Endothelial cell of umbilical vein (primary cell): ENCODE measurements at regions not wholly inside any gene's neighbourhood (a gene's known extent, or its start where the extent isn't known, plus 50 kb on each side); places are given as distances from the start of the nearest gene placed in this dataset.

Experiments
- BruUV-seq: library from RNA; stranded (reverse); fragments of 400-500 nt; replicated peaks from 2 replicates; lab custom pipeline; 2021; lab: Mats Ljungman, UMichigan
- CTCF ChIA-PET: fragments of 300-600, 350-600 bp; sonication (Branson Sonifier 250); formaldehyde crosslinking; loops from one replicate; lab custom pipeline; 2021; ENCODE audit warnings: antibody characterized with exemption, inconsistent platforms; lab: Charles Lee
- POLR2A ChIA-PET: fragments of 300-600, 350-600 bp; sonication (Branson Sonifier 250); formaldehyde crosslinking; loops from one replicate; lab custom pipeline; 2021; ENCODE audit warnings: antibody characterized with exemption, inconsistent platforms; lab: Charles Lee
- DNase-seq: peaks from one replicate; pipeline ENCODE4 v3.0.0-alpha.2; 2011; ENCODE audit warnings: low read depth, low spot score
- FAIRE-seq: peaks from 2 replicates; lab custom pipeline; 2011; peaks lifted over from hg19 to GRCh38; lab: Jason Lieb, UNC
- H2AFZ ChIP-seq: 2 replicates; pipeline ENCODE4 v1.6.0; 2012; ENCODE audit warnings: low read depth, low read length, control low read depth, inconsistent platforms
- H3K27ac ChIP-seq: 2 replicates; pipeline ENCODE4 v1.5.1; 2011; ENCODE audit warnings: low read depth, mild to moderate bottlenecking, control low read depth, low read length, moderate library complexity; ENCODE audit not compliant: insufficient read depth
- H3K27me3 ChIP-seq, 2 experiments: 2 replicates each; pipeline versions ENCODE4 v1.6.0 to v1.6.1; 2011; ENCODE audit warnings: low read length in 2 of 2, mixed read lengths in 1 of 2; ENCODE audit not compliant: control insufficient read depth in 2 of 2, insufficient read depth in 2 of 2
- H3K36me3 ChIP-seq, 2 experiments: 2 replicates in 1 of 2; 3 replicates in 1 of 2; pipeline ENCODE4 v1.5.1; 2011; ENCODE audit warnings: low read length in 2 of 2, mild to moderate bottlenecking in 1 of 2, moderate library complexity in 1 of 2; ENCODE audit not compliant: control insufficient read depth in 2 of 2, insufficient read depth in 2 of 2; ENCODE audit errors: extremely low read depth in 1 of 2
- H3K4me1 ChIP-seq: 3 replicates; pipeline ENCODE4 v1.5.1; 2011; ENCODE audit warnings: mild to moderate bottlenecking, low read length; ENCODE audit not compliant: control insufficient read depth, insufficient read depth; ENCODE audit errors: extremely low read depth
- H3K4me2 ChIP-seq: 2 replicates; pipeline ENCODE4 v1.6.1; 2011; ENCODE audit warnings: low read length, control low read depth, mixed read lengths; ENCODE audit not compliant: insufficient read depth
- H3K4me3 ChIP-seq, 3 experiments: fragments of 200-600 bp in 1 of 3; sonication (generic), shearing (Covaris generic) in 1 of 3; replicated peaks in 1 of 3; 2 replicates each; pipeline ENCODE4 v1.5.1; 2011 to 2016; ENCODE audit warnings: control low read depth in 3 of 3, low read length in 3 of 3, mild to moderate bottlenecking in 2 of 3, inconsistent platforms in 1 of 3, low read depth in 1 of 3, moderate library complexity in 1 of 3; ENCODE audit not compliant: insufficient read depth in 1 of 3
- H3K79me2 ChIP-seq: 2 replicates; pipeline ENCODE4 v1.6.0; 2012; ENCODE audit warnings: low read length, inconsistent platforms; ENCODE audit not compliant: control insufficient read depth, insufficient read depth
- H3K9ac ChIP-seq: replicated peaks from 2 replicates; pipeline ENCODE3; 2011; ENCODE audit warnings: low read length, control low read depth; ENCODE audit not compliant: insufficient read depth; ENCODE audit errors: extremely low read depth
- H3K9me1 ChIP-seq: replicated peaks from 3 replicates; pipeline ENCODE4 v1.6.0; 2011; ENCODE audit warnings: mild to moderate bottlenecking, low read length; ENCODE audit not compliant: control insufficient read depth, insufficient read depth; ENCODE audit errors: extremely low read depth
- H3K9me3 ChIP-seq: replicated peaks from 2 replicates; pipeline ENCODE4 v1.5.1; 2012; ENCODE audit warnings: low read length, inconsistent platforms; ENCODE audit not compliant: control insufficient read depth, insufficient read depth
- H4K20me1 ChIP-seq: replicated peaks from 2 replicates; pipeline ENCODE3; 2011; ENCODE audit warnings: mild to moderate bottlenecking, low read length; ENCODE audit not compliant: control insufficient read depth, insufficient read depth; ENCODE audit errors: extremely low read depth
- CTCF ChIP-seq, 2 donors: IDR thresholded peaks; 1 replicate in 1 of 2; 2 replicates in 1 of 2; pipeline ENCODE4 v1.5.1; 2011; ENCODE audit warnings: low read length in 2 of 2, mild to moderate bottlenecking in 2 of 2, moderate library complexity in 2 of 2, control low read depth in 1 of 2, inconsistent platforms in 1 of 2, low read depth in 1 of 2; ENCODE audit not compliant: insufficient read depth in 1 of 2; ENCODE audit errors: extremely low read depth in 1 of 2
- EZH2 ChIP-seq: IDR thresholded peaks from 2 replicates; pipeline ENCODE4 v1.6.1; 2012; ENCODE audit warnings: borderline replicate concordance, low read depth, mild to moderate bottlenecking, moderate library complexity, low read length, inconsistent platforms; ENCODE audit not compliant: severe bottlenecking
- FOS ChIP-seq: IDR thresholded peaks from 2 replicates; pipeline ENCODE4 v1.6.1; 2011; ENCODE audit warnings: mild to moderate bottlenecking, low read length, moderate library complexity, borderline replicate concordance; ENCODE audit not compliant: insufficient read depth
- GATA2 ChIP-seq: IDR thresholded peaks from 2 replicates; pipeline ENCODE4 v1.7.0; 2011; ENCODE audit warnings: low read depth, mild to moderate bottlenecking, moderate library complexity, mixed read lengths, low read length; ENCODE audit not compliant: insufficient read length, insufficient read depth
- JUN ChIP-seq: IDR thresholded peaks from 2 replicates; pipeline ENCODE4 v1.6.1; 2011; ENCODE audit warnings: borderline replicate concordance, low read depth; ENCODE audit not compliant: insufficient read length, insufficient read depth
- MAX ChIP-seq: IDR thresholded peaks from 2 replicates; pipeline ENCODE4 v1.6.1; 2011; ENCODE audit not compliant: insufficient read depth, insufficient read length
- MYC ChIP-seq: IDR thresholded peaks from one replicate; pipeline ENCODE4 v1.6.1; 2011; ENCODE audit warnings: mild to moderate bottlenecking, low read depth, low read length
- POLR2A ChIP-seq: IDR thresholded peaks from 2 replicates; pipeline ENCODE4 v1.6.1; 2012; ENCODE audit warnings: low read depth, mild to moderate bottlenecking, control low read depth, low read length
- POLR2AphosphoS5 ChIP-seq: IDR thresholded peaks from 2 replicates; pipeline ENCODE4 v1.6.1; 2012; ENCODE audit warnings: low read depth, mild to moderate bottlenecking, control low read depth, low read length, moderate library complexity; ENCODE audit not compliant: insufficient read depth
- dilution Hi-C: fragments of 300-500 bp; cut with MboI; formaldehyde crosslinking; loops from one replicate; pipeline ENCODE4 v1.15.0; 2019; ENCODE audit warnings: low sequenced_read_pairs; ENCODE audit not compliant: extremely low pct_ligation_motif_present
- intact Hi-C: fragments of 100-400 bp; cut with micrococcal nuclease; formaldehyde crosslinking; loops from one replicate; pipeline ENCODE4 v1.10.0; 2022

GRCh38 chr3:106018929-106019550 lies 150.2 kb upstream of the CBLB start:
- no peaks in the 10 kb centered on the region for H3K9me3 ChIP-seq
- H3K27ac ChIP-seq, result no peak overlapping the region
- H3K4me1 ChIP-seq, result no peaks in the 10 kb centered on the region
- H2AFZ ChIP-seq, result no peak overlapping the region
- H3K9ac ChIP-seq, result no peak overlapping the region
- no peaks in the 10 kb centered on the region for H3K9me1 ChIP-seq
- H3K4me3 ChIP-seq, result no peak overlapping the region
- H4K20me1 ChIP-seq, result no peaks in the 10 kb centered on the region
- no peaks in the 10 kb centered on the region for H3K79me2 ChIP-seq
- no peaks in the 10 kb centered on the region for H3K36me3 ChIP-seq
- dilution Hi-C loops, result no loop called here
- ChIA-PET CTCF (no interaction called here), POLR2A (no interaction called here)
- no peaks in the 10 kb centered on the region for H3K27me3 ChIP-seq
- TF ChIP-seq POLR2AphosphoS5 (no peak), MYC (no peak), POLR2A (no peak), EZH2 (no peak), GATA2 (no peak), JUN (no peak), MAX (no peak), CTCF (IDR thresholded peaks at IDR 0.05; ENCODE audit: extremely low read depth in 1 of 2, insufficient read depth in 1 of 2, low read depth in 1 of 2, low read length in 2 of 2) (no peak), FOS (no peak)
- no TSS peak for BruUV-seq
- no peak for FAIRE-seq
- H3K4me2 ChIP-seq, result no peak overlapping the region
- intact Hi-C loops, result no loop called here
- no peak for DNase-seq
